T-helper 2 cell treated with Interferon-gamma antibody and Interleukin-4, amounts not matched to agents 5 μg/mL and 100 μg/mL, for 36 hours (primary cell): ENCODE measurements at regions not wholly inside any gene's neighbourhood (a gene's known extent, or its start where the extent isn't known, plus 50 kb on each side); places are given as distances from the start of the nearest gene placed in this dataset.

Source experiments
- DNase-seq: peaks from one replicate; pipeline ENCODE4 v3.0.0; 2021; ENCODE audit warnings: low spot score
- H3K27ac Mint-ChIP-seq: one replicate; pipeline ENCODE4 v1.8.0; 2021; ENCODE audit warnings: mild to moderate bottlenecking, mixed read lengths
- H3K27me3 Mint-ChIP-seq: one replicate; pipeline ENCODE4 v1.8.0; 2021; ENCODE audit warnings: low read depth, mixed read lengths
- H3K36me3 Mint-ChIP-seq: one replicate; pipeline ENCODE4 v1.8.0; 2021; ENCODE audit warnings: low read depth, mixed read lengths
- H3K4me1 Mint-ChIP-seq: one replicate; pipeline ENCODE4 v1.8.0; 2021; ENCODE audit warnings: low read depth, mixed read lengths
- H3K4me3 Mint-ChIP-seq: one replicate; pipeline ENCODE4 v1.8.0; 2022; ENCODE audit warnings: mild to moderate bottlenecking, moderate library complexity, mixed read lengths
- H3K9me3 Mint-ChIP-seq: one replicate; pipeline ENCODE4 v1.8.0; 2021; ENCODE audit warnings: mixed read lengths

GRCh38 chr3:144636833-144637232 is 665.2 kb downstream of the DIPK2A start:
- Mint-ChIP-seq H3K27me3 (no peaks in the 10 kb centered on the region), H3K4me1 (no peaks in the 10 kb centered on the region), H3K27ac (no peak overlapping the region), H3K4me3 (no peak overlapping the region), H3K9me3 (no peaks in the 10 kb centered on the region), H3K36me3 (no peaks in the 10 kb centered on the region)
- DNase-seq: no peak

DNA sequence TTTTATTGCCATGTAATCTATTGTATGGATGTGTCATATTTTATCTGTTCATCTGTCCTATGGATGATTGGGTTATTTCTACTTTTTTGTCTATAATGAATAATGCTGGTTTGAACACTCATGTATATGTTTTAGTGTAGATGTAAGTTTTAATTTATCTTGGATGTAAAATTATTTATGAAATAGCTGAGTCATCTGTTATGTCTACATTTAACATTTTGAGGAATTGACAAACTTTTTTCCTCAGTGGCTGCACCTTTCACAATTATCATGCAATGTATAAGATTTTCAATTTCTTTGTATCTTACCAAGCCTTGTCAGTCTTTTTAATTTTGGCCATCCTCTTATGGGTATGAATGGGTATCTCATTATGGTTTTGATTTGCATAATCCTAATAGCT is 666.4 kb downstream of the DIPK2A start:
- Mint-ChIP-seq H3K36me3 (no peaks in the 10 kb centered on the region), H3K9me3 (no peaks in the 10 kb centered on the region), H3K27me3 (no peaks in the 10 kb centered on the region), H3K4me1 (no peaks in the 10 kb centered on the region), H3K4me3 (no peak overlapping the region), H3K27ac (no peak overlapping the region)
- DNase-seq: no peak

DNA sequence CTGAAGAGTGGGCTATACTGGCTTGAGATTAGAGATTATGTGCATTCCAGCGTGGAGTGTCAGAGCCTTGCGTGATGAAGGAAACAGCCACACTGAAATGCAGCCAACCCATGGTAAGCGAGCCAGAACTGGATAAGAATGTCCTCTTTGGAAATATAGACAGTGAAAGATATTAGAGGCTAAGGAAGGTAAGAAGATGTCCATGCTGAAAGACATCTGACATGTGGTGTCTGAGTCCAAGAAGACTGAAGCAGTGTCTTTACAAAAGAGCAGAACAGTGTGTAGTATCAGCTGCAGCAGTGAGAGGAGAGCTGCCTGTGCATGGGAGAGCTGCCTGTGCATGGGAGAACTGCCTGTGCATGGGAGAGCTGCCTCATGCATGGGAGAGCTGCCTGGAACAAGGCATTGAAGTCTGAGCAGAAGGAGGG is 672.2 kb downstream of the DIPK2A start:
- H3K4me3 Mint-ChIP-seq: no peak overlapping the region
- no peaks in the 10 kb centered on the region for H3K4me1 Mint-ChIP-seq
- DNase-seq: no peak
- no peaks in the 10 kb centered on the region for H3K36me3 Mint-ChIP-seq
- no peaks in the 10 kb centered on the region for H3K27me3 Mint-ChIP-seq
- H3K27ac Mint-ChIP-seq: no peak overlapping the region
- H3K9me3 Mint-ChIP-seq: no peaks in the 10 kb centered on the region

- no peak overlapping the region for H3K27ac Mint-ChIP-seq
- no peaks in the 10 kb centered on the region for H3K27me3 Mint-ChIP-seq
- no peaks in the 10 kb centered on the region for H3K9me3 Mint-ChIP-seq
- no peak for DNase-seq
- no peaks in the 10 kb centered on the region for H3K36me3 Mint-ChIP-seq
- H3K4me3 Mint-ChIP-seq: no peak overlapping the region
- H3K4me1 Mint-ChIP-seq: no peaks in the 10 kb centered on the region
These were observed 673.7 kb downstream of the DIPK2A start for GRCh38 chr3:144645300-144645699.

DNA sequence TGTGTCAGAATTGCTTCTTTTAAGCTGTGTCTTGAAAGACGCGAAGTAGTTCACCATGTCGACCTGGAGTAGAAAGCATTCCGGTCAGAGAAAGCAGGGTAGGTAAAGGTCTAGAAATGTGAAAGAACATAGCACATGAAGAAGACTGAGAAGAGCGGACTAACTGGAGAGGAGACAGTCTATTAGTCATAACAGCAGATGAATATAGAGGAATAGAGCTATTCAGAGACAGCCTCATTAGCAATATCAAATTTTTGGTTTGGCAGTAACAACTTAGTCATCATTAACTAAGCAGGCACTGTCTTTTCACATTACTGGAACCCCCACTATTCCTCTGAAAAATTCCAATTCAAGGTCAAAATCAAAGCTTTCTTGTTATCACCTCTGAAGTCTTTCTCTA is 678.8 kb downstream of the DIPK2A start:
- Mint-ChIP-seq H3K27me3 (no peaks in the 10 kb centered on the region), H3K9me3 (no peaks in the 10 kb centered on the region), H3K4me1 (no peaks in the 10 kb centered on the region), H3K27ac (no peak overlapping the region), H3K36me3 (no peaks in the 10 kb centered on the region), H3K4me3 (no peak overlapping the region)
- DNase-seq: no peak

DNA sequence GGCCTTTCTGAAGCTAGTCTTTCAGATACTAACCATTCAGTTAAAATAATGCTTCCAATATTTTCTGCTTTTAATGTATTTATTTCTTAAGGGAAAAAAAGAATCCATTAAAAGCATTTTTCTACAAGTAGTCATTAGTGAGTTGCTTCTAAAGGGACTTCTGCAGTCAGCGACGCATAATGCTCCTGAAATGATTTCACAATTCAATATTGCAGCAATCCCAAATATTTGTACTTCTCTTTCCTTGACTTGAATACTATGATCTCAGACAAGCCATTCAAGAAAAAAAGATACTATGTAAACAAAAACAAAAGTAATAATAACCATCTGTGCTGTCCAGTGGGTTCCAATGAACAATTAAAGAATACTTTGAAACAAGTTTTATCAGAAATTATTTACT is 681.0 kb downstream of the DIPK2A start:
- no peak for DNase-seq
- H3K9me3 Mint-ChIP-seq: no peaks in the 10 kb centered on the region
- H3K4me3 Mint-ChIP-seq: no peak overlapping the region
- H3K36me3 Mint-ChIP-seq: no peaks in the 10 kb centered on the region
- H3K4me1 Mint-ChIP-seq: no peaks in the 10 kb centered on the region
- H3K27me3 Mint-ChIP-seq: no peaks in the 10 kb centered on the region
- H3K27ac Mint-ChIP-seq: no peak overlapping the region

DNA sequence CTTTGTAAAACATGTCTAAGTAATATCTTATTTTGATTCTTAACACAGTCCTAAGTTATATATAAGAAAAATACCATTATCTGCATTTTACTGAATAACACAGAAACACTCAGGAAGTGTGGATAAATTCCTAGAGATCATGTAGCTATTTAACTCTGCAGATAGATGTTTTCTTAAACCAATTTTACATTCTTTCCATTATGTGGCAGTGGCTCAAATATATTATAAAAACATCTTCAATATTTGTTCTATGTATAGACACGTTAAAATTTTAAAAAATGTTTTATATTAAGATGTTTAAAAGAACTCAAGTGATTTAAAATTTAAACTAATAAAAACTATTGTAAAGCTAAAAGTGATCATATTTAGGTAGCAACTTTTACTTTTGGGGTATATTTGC is 683.8 kb downstream of the DIPK2A start:
- no peak for DNase-seq
- H3K4me3 Mint-ChIP-seq: no peak overlapping the region
- no peak overlapping the region for H3K27ac Mint-ChIP-seq
- H3K9me3 Mint-ChIP-seq: no peaks in the 10 kb centered on the region
- H3K4me1 Mint-ChIP-seq: no peaks in the 10 kb centered on the region
- H3K27me3 Mint-ChIP-seq: no peaks in the 10 kb centered on the region
- H3K36me3 Mint-ChIP-seq: no peaks in the 10 kb centered on the region

DNA sequence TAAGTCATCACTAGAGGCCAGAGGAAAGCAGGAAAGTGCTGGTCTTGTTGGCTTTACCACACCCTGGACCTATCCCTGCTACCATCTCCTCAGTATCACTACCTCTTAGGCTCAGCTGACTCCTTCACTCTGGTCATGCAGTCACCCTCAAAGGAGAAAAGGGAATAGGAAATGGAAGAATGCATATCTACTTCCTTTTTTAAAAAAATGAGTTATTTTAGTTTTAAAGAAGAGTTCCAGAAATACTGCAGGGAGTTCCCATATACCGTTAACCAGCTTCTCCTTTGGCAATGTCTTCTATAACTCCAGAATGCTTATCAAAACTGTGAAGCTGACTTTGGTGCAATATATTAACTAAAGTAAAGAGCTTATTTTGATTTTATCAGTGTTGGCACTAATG is 688.6 kb downstream of the DIPK2A start:
- H3K4me1 Mint-ChIP-seq: no peaks in the 10 kb centered on the region
- H3K27me3 Mint-ChIP-seq: no peaks in the 10 kb centered on the region
- peaks cover 17% of the 10 kb centered on the region for H3K9me3 Mint-ChIP-seq
- no peaks in the 10 kb centered on the region for H3K36me3 Mint-ChIP-seq
- H3K27ac Mint-ChIP-seq: no peak overlapping the region
- DNase-seq: no peak
- no peak overlapping the region for H3K4me3 Mint-ChIP-seq

GRCh38 chr3:144662729-144663128 is 691.1 kb downstream of the DIPK2A start:
- H3K9me3 Mint-ChIP-seq: peaks cover 27% of the 10 kb centered on the region
- no peaks in the 10 kb centered on the region for H3K27me3 Mint-ChIP-seq
- no peaks in the 10 kb centered on the region for H3K36me3 Mint-ChIP-seq
- DNase-seq: no peak
- no peak overlapping the region for H3K27ac Mint-ChIP-seq
- H3K4me3 Mint-ChIP-seq: no peak overlapping the region
- H3K4me1 Mint-ChIP-seq: no peaks in the 10 kb centered on the region

DNA sequence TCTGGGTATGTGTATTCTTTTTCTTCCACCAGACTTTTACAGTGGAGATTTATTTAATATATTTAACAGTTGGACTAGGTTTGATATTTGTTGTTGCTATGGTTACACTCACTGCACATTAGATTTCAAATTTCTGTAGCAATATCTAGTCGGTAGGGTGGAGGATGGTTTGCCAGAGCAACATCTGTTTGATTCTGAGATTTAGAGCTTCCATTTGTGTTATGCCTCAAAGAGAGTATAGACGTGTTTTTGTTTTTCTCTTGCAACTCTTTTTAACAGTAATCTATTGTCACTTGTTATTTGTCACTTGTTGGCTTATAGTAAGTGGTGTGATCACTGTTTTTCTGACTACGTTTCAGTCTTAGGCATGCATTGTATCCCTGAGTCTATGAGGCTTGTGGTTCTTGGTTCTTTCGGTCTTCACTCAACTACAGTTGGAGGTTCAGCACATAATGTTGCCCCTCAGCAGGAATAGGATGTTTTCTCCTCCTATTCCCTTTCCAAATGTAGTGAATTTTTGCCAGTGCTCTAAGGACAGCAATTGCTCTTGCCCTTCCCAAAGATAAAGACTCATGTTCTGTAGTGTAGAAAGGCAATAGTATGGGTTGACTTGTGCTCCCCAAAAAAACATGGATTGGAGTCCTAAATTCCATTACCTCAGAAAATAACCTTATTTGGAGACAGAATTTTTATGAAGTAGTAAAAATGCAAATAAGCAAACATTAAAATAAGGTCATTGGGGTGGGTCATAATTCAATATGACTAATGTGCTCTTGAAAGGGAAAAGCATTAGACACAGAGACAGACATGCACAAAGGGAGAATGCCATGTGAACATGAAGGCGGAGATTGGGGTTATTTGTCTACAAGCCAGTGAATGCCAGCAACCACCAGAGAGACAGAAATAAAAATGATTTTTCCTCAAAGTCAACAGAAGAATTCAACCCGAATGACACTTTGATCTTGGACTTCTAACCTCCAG is 692.1 kb downstream of the DIPK2A start:
- H3K27me3 Mint-ChIP-seq: no peaks in the 10 kb centered on the region

DNA sequence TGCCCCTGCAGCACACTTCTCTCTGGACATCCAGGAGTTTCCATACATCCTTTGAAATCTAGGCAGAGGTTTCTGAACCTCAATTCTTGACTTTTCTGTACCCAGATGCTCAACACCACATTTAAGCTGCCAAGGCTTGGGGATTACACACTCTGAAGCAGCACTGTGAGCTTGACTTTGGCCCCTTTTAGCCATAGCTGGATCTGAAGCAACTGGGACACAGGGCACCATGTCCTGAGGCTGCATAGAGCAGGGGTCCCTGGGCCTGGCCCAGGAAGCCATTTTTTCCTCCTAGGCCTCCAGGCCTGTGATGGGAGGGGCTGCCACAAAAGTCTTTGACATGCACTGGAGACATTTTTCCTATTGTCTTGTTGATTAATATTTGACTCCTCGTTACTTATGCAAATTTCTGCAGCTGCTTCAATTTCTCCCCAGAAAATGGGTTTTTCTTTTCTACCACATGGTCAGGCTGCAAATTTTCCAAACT is 694.0 kb downstream of the DIPK2A start:
- H3K4me1 Mint-ChIP-seq: no peaks in the 10 kb centered on the region
- peaks cover 27% of the 10 kb centered on the region for H3K9me3 Mint-ChIP-seq
- H3K27ac Mint-ChIP-seq: no peak overlapping the region
- DNase-seq: no peak
- no peak overlapping the region for H3K4me3 Mint-ChIP-seq
- H3K36me3 Mint-ChIP-seq: no peaks in the 10 kb centered on the region
- no peaks in the 10 kb centered on the region for H3K27me3 Mint-ChIP-seq

More for the DNA sequence above, 692.1 kb downstream of the DIPK2A start:
- no peak overlapping the region for H3K27ac Mint-ChIP-seq
- no peaks in the 10 kb centered on the region for H3K4me1 Mint-ChIP-seq
- no peak overlapping the region for H3K4me3 Mint-ChIP-seq
- peaks cover 27% of the 10 kb centered on the region for H3K9me3 Mint-ChIP-seq
- H3K36me3 Mint-ChIP-seq: no peaks in the 10 kb centered on the region
- DNase-seq: no peak

DNA sequence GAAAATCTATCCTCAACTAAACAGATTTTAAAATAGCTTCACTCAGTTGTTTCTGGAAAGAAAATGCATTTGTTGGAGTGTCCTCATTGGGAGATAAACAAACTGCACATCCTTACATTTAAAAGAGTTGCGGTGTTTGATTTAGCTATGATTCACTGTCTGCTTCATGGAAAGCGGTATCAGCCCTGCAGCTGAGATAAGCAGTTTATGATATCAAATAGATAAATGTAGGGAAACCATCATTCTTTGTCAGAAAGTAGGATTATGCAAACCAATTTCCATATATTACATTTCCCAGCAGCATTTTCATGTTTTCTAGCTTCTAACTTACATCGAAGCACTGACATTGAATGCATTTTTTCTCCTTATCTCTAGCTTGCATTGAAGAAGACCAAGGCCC is 698.9 kb downstream of the DIPK2A start:
- Mint-ChIP-seq H3K9me3 (peaks cover 9% of the 10 kb centered on the region), H3K36me3 (no peaks in the 10 kb centered on the region), H3K4me3 (no peak overlapping the region), H3K4me1 (no peaks in the 10 kb centered on the region), H3K27ac (no peak overlapping the region), H3K27me3 (no peaks in the 10 kb centered on the region)
- DNase-seq: no peak

DNA sequence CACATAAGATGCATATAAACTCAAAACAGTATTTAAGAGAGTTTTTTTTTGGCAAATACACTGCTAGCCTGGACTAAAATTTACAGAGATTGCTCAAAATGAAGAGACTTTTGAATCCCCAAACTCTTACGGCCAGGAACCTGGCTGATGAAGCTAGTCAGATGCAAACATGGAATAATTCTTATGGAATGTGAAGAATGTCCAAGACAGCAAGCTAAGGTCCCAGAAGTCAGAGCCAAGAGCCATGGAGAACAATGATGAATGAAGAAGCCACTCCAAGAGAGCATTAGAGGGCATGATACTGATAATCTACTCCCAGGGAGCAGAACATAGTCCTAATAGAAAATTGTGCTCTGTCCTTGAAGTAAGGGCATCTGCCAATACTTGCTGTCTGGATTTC is 705.5 kb downstream of the DIPK2A start:
- Mint-ChIP-seq H3K4me3 (no peak overlapping the region), H3K27me3 (no peaks in the 10 kb centered on the region), H3K9me3 (no peaks in the 10 kb centered on the region)

GRCh38 chr3:144683065-144683464 is 711.4 kb downstream of the DIPK2A start:
- no peaks in the 10 kb centered on the region for H3K36me3 Mint-ChIP-seq
- H3K4me1 Mint-ChIP-seq: no peaks in the 10 kb centered on the region
- H3K27me3 Mint-ChIP-seq: no peaks in the 10 kb centered on the region
- DNase-seq: no peak
- H3K9me3 Mint-ChIP-seq: no peaks in the 10 kb centered on the region
- H3K4me3 Mint-ChIP-seq: no peak overlapping the region
- no peak overlapping the region for H3K27ac Mint-ChIP-seq

More for the DNA sequence above, 705.5 kb downstream of the DIPK2A start:
- no peak for DNase-seq
- no peaks in the 10 kb centered on the region for H3K36me3 Mint-ChIP-seq
- no peak overlapping the region for H3K27ac Mint-ChIP-seq
- H3K4me1 Mint-ChIP-seq: no peaks in the 10 kb centered on the region
